Caco-2 (cell line): ENCODE measurements at regions not wholly inside any gene's neighbourhood (a gene's known extent, or its start where the extent isn't known, plus 50 kb on each side); places are given as distances from the start of the nearest gene placed in this dataset.

Experiments used
- BruUV-seq: library from RNA; stranded (reverse); fragments of 400-500 nt; replicated peaks from 2 replicates; lab custom pipeline; 2021; lab: Mats Ljungman, UMichigan
- CTCF ChIA-PET: fragments of 300-600 bp; sonication (Branson Sonifier 250); formaldehyde crosslinking; loops from one replicate; lab custom pipeline; 2022; ENCODE audit warnings: antibody characterized with exemption; lab: Charles Lee
- POLR2A ChIA-PET: fragments of 300-600 bp; sonication (Branson Sonifier 250); formaldehyde crosslinking; loops from one replicate; lab custom pipeline; 2022; ENCODE audit warnings: antibody characterized with exemption; lab: Charles Lee
- DNase-seq, 2 experiments: peaks; one replicate each; pipeline versions ENCODE4 v3.0.0 to v3.0.0-alpha.2; 2020 to 2022
- H3K27me3 ChIP-seq: replicated peaks from 2 replicates; pipeline ENCODE4 v1.6.0; 2011; ENCODE audit warnings: low read length; ENCODE audit not compliant: control insufficient read depth, insufficient read depth
- H3K36me3 ChIP-seq: 2 replicates; pipeline ENCODE4 v1.5.1; 2011; ENCODE audit warnings: low read length; ENCODE audit not compliant: control insufficient read depth, insufficient read depth
- H3K4me1 ChIP-seq: fragments of 250-450 bp; sonication (Bioruptor Pico); 2 replicates; pipeline ENCODE4 v1.5.1; 2020; ENCODE audit warnings: mild to moderate bottlenecking
- H3K4me3 ChIP-seq: 2 replicates; pipeline ENCODE4 v1.5.1; 2011; ENCODE audit warnings: low read depth, mild to moderate bottlenecking, control low read depth, low read length
- H3K9me3 ChIP-seq: fragments of 250-450 bp; sonication (Bioruptor Pico); 2 replicates; pipeline ENCODE4 v1.5.1; 2020; ENCODE audit warnings: mild to moderate bottlenecking, moderate library complexity
- H3K27ac Mint-ChIP-seq: one replicate; pipeline ENCODE4 v1.8.0; 2022; ENCODE audit warnings: mixed read lengths; ENCODE audit not compliant: unreplicated experiment
- H3K27me3 Mint-ChIP-seq: one replicate; pipeline ENCODE4 v1.8.0; 2022; ENCODE audit warnings: mixed read lengths; ENCODE audit not compliant: insufficient read depth, unreplicated experiment
- H3K36me3 Mint-ChIP-seq: one replicate; pipeline ENCODE4 v1.8.0; 2022; ENCODE audit warnings: mild to moderate bottlenecking, mixed read lengths; ENCODE audit not compliant: insufficient read depth, unreplicated experiment
- H3K4me1 Mint-ChIP-seq: one replicate; pipeline ENCODE4 v1.8.0; 2022; ENCODE audit warnings: low read depth, mixed read lengths; ENCODE audit not compliant: unreplicated experiment
- H3K4me3 Mint-ChIP-seq: one replicate; pipeline ENCODE4 v1.8.0; 2022; ENCODE audit warnings: mild to moderate bottlenecking, moderate library complexity, mixed read lengths; ENCODE audit not compliant: unreplicated experiment
- H3K9me3 Mint-ChIP-seq: one replicate; pipeline ENCODE4 v1.8.0; 2022; ENCODE audit warnings: mixed read lengths; ENCODE audit not compliant: unreplicated experiment
- intact Hi-C: fragments of 100-400 bp; cut with micrococcal nuclease; formaldehyde crosslinking; loops from one replicate; pipeline ENCODE4 v1.10.0; 2022; ENCODE audit not compliant: unreplicated experiment
- TF ChIP-seq, protein P1 (sequence below), 2 experiments: fragments of 200-600 bp in 1 of 2; IDR thresholded peaks; 1 replicate in 1 of 2; 2 replicates in 1 of 2; pipeline versions ENCODE4 v1.5.1 to v1.8.0; 2011 to 2022; ENCODE audit warnings: antibody characterized with exemption in 1 of 2, control low read depth in 1 of 2, inconsistent platforms in 1 of 2, low read depth in 1 of 2, low read length in 1 of 2, mild to moderate bottlenecking in 1 of 2, moderate library complexity in 1 of 2; ENCODE audit not compliant: insufficient read depth in 1 of 2, severe bottlenecking in 1 of 2, unreplicated experiment in 1 of 2

- no peaks in the 10 kb centered on the region for H3K9me3 ChIP-seq
- POLR2A ChIA-PET = interaction anchor here (0.6 to 1.2 kb wide), 2 partner anchors 18 to 34 kb away, joined by 3 read pairs; no protein-coding TSS in a partner anchor
- CTCF ChIA-PET = interaction anchor here (1.0 kb wide), 1 partner anchor 28 kb away, joined by 3 read pairs; no protein-coding TSS in a partner anchor
Observed at GRCh38 chr7:25988640-25989039, 163.4 kb upstream of the NFE2L3 start.

GRCh38 chr7:25989140-25989705 lies 162.8 kb upstream of the NFE2L3 start:
- Histone ChIP-seq H3K27me3 (no peaks in the 10 kb centered on the region), H3K4me3 (no peak overlapping the region), H3K4me1 (peaks cover 30% of the 10 kb centered on the region), H3K9me3 (no peaks in the 10 kb centered on the region), H3K36me3 (no peaks in the 10 kb centered on the region)
- Mint-ChIP-seq H3K4me3 (peak overlapping the region; percentile 2), H3K9me3 (no peaks in the 10 kb centered on the region), H3K27me3 (no peaks in the 10 kb centered on the region), H3K4me1 (peaks cover 29% of the 10 kb centered on the region), H3K27ac (peak overlapping the region; percentile 11), H3K36me3 (no peaks in the 10 kb centered on the region)
- TF ChIP-seq, protein P1, sequence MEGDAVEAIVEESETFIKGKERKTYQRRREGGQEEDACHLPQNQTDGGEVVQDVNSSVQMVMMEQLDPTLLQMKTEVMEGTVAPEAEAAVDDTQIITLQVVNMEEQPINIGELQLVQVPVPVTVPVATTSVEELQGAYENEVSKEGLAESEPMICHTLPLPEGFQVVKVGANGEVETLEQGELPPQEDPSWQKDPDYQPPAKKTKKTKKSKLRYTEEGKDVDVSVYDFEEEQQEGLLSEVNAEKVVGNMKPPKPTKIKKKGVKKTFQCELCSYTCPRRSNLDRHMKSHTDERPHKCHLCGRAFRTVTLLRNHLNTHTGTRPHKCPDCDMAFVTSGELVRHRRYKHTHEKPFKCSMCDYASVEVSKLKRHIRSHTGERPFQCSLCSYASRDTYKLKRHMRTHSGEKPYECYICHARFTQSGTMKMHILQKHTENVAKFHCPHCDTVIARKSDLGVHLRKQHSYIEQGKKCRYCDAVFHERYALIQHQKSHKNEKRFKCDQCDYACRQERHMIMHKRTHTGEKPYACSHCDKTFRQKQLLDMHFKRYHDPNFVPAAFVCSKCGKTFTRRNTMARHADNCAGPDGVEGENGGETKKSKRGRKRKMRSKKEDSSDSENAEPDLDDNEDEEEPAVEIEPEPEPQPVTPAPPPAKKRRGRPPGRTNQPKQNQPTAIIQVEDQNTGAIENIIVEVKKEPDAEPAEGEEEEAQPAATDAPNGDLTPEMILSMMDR (IDR thresholded peaks at IDR 0.05; ENCODE audit: insufficient read depth in 1 of 2, low read depth in 1 of 2, low read length in 1 of 2, severe bottlenecking in 1 of 2, unreplicated experiment in 1 of 2) = no peak
- no TSS peak for BruUV-seq
- intact Hi-C loops = loop anchor here (5.0 kb wide), 1 partner anchor 37 kb away; no protein-coding TSS in a partner anchor
- peak; percentile 43 to 52 for DNase-seq
- POLR2A ChIA-PET = interaction anchor here (0.6 to 1.2 kb wide), 2 partner anchors 17 to 33 kb away, joined by 3 read pairs; no protein-coding TSS in a partner anchor
- CTCF ChIA-PET = interaction anchor here (0.5 to 1.0 kb wide), 3 partner anchors 29 to 163 kb away, joined by 3 to 6 read pairs (median 4); partner anchors contain the start of gene NFE2L3

More at GRCh38 chr7:25988640-25989039, 163.4 kb upstream of the NFE2L3 start:
- Mint-ChIP-seq H3K4me1 (peaks cover 29% of the 10 kb centered on the region), H3K9me3 (no peaks in the 10 kb centered on the region), H3K27ac (peak overlapping the region; percentile 11), H3K4me3 (no peak overlapping the region), H3K36me3 (no peaks in the 10 kb centered on the region), H3K27me3 (no peaks in the 10 kb centered on the region)
- DNase-seq = no peak
- intact Hi-C loops = loop anchor here (5.0 kb wide), 1 partner anchor 36 kb away; no protein-coding TSS in a partner anchor
- BruUV-seq = no TSS peak
- Histone ChIP-seq H3K27me3 (no peaks in the 10 kb centered on the region), H3K4me3 (no peak overlapping the region), H3K4me1 (peaks cover 30% of the 10 kb centered on the region), H3K36me3 (no peaks in the 10 kb centered on the region)
- TF ChIP-seq, protein P1 (IDR thresholded peaks at IDR 0.05; ENCODE audit: insufficient read depth in 1 of 2, low read depth in 1 of 2, low read length in 1 of 2, severe bottlenecking in 1 of 2, unreplicated experiment in 1 of 2) = no peak

DNA sequence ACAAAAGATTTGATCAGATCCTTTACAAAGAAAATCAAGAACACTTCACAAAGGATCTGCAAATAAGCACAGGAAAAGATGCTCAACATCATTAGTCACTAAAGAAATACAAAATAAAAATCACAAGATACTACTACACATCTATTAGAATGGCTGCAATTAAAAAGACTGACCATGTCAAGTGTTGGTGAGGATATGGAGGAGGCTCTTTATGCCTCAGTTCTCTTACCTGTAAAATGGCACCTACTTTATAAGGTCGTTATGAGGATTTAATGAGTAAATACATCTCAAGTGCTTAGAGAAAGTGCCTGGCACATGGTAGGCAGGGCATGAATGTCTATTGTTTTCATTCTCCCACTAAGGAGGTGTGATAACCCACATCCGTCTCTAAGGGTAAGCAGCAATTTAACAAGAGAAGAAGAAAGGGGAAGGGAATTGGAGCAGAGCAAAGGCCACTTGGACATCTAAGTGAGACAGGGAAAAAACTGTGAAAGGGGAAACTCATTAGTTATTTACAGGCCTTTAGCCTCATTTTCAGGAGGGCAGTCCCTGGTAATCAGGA lies 157.5 kb upstream of the NFE2L3 start:
- POLR2A ChIA-PET = no interaction called here
- TF ChIP-seq, protein P1 (IDR thresholded peaks at IDR 0.05; ENCODE audit: insufficient read depth in 1 of 2, low read depth in 1 of 2, low read length in 1 of 2, severe bottlenecking in 1 of 2, unreplicated experiment in 1 of 2) = no peak
- H3K36me3 Mint-ChIP-seq = no peaks in the 10 kb centered on the region
- H3K4me1 Mint-ChIP-seq = peaks cover 32% of the 10 kb centered on the region
- no peak for DNase-seq
- no peaks in the 10 kb centered on the region for H3K27me3 Mint-ChIP-seq
- peaks cover 29% of the 10 kb centered on the region for H3K4me1 ChIP-seq
- no TSS peak for BruUV-seq
- H3K27ac Mint-ChIP-seq = no peak overlapping the region
- H3K9me3 Mint-ChIP-seq = no peaks in the 10 kb centered on the region
- intact Hi-C loops = no loop called here
- H3K27me3 ChIP-seq = no peaks in the 10 kb centered on the region
- H3K36me3 ChIP-seq = no peaks in the 10 kb centered on the region
- CTCF ChIA-PET = no interaction called here
- no peak overlapping the region for H3K4me3 Mint-ChIP-seq
- H3K9me3 ChIP-seq = no peaks in the 10 kb centered on the region
- H3K4me3 ChIP-seq = no peak overlapping the region
